ENCODE measurements at regions not wholly inside any gene's neighbourhood (a gene's known extent, or its start where the extent isn't known, plus 50 kb on each side); places are given as distances from the start of the nearest gene placed in this dataset.
A peak's percentile ranks its signal among the peaks of the same experiment; 100 is the strongest.

DNA sequence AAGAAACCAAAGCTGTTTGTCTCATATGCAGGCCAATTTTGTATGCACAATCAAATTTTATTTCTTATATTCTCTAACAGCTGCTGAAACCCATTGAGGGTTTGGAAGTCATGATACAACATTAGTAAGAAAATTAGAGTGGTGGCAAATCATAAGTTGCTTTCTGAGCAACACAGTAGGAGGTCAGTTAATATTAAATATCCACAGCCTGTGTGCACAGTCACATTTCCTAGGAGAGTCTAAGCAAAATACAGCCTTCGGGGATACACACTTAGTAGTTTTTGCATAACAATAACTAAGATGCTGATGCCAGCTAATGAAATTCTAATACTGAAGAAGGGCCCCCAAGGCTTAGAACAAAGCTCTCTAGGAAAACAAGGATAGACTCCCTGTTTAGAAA, 209.6 kb upstream of the E2F7 start:
- no peaks in the 10 kb centered on the region for H3K4me1 ChIP-seq
- H3K36me3 ChIP-seq, result no peaks in the 10 kb centered on the region
- no peak for DNase-seq
- no peaks in the 10 kb centered on the region for H3K27me3 ChIP-seq
- H3K4me3 ChIP-seq, result no peak overlapping the region
- WGBS, 2 donors, result 83 to 87% methylated on average over 1 of the region's 1 CpG
- TF ChIP-seq, protein P1, sequence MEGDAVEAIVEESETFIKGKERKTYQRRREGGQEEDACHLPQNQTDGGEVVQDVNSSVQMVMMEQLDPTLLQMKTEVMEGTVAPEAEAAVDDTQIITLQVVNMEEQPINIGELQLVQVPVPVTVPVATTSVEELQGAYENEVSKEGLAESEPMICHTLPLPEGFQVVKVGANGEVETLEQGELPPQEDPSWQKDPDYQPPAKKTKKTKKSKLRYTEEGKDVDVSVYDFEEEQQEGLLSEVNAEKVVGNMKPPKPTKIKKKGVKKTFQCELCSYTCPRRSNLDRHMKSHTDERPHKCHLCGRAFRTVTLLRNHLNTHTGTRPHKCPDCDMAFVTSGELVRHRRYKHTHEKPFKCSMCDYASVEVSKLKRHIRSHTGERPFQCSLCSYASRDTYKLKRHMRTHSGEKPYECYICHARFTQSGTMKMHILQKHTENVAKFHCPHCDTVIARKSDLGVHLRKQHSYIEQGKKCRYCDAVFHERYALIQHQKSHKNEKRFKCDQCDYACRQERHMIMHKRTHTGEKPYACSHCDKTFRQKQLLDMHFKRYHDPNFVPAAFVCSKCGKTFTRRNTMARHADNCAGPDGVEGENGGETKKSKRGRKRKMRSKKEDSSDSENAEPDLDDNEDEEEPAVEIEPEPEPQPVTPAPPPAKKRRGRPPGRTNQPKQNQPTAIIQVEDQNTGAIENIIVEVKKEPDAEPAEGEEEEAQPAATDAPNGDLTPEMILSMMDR (IDR thresholded peaks at IDR 0.05), result no peak
- TF ChIP-seq POLR2AphosphoS5 (IDR thresholded peaks at IDR 0.05), result no peak
- no peak for TF ChIP-seq EP300 (IDR thresholded peaks at IDR 0.05)
- TF ChIP-seq POLR2A (IDR thresholded peaks at IDR 0.05), result no peak
- H3K27ac ChIP-seq, result no peak overlapping the region
- ATAC-seq (ENCODE audit: low FRiP score in 2 of 2), result no peak
- H3K9me3 ChIP-seq, result no peaks in the 10 kb centered on the region

DNA sequence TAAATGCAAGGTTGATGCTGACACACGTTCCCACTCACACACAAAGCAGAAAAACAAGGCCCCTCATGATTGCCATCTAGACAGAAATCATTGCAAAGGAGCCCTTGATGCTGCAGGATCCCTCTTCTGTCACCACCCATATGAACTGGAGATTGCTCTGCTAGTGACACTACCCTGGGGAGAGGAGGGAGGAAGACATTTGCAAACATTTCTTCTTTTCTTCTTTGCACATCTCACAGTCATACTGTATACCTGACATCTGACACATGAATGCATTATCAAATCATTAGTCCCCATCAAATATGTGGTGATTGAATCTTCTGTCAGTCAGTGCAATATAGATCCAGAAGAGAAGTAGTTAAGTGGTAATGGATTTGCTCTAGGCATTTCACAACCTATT, 208.5 kb upstream of the E2F7 start:
- H3K36me3 ChIP-seq, result no peaks in the 10 kb centered on the region
- DNase-seq (no peak), ATAC-seq (ENCODE audit: low FRiP score in 2 of 2) (no peak)
- 47 to 52% methylated on average over 1 of the region's 1 CpG for WGBS, 2 donors
- H3K9me3 ChIP-seq, result no peaks in the 10 kb centered on the region
- no peaks in the 10 kb centered on the region for H3K4me1 ChIP-seq
- TF ChIP-seq POLR2A (IDR thresholded peaks at IDR 0.05) (no peak), EP300 (IDR thresholded peaks at IDR 0.05) (no peak), POLR2AphosphoS5 (IDR thresholded peaks at IDR 0.05) (no peak)
- TF ChIP-seq, protein P1 (IDR thresholded peaks at IDR 0.05), result no peak
- H3K27ac ChIP-seq, result no peak overlapping the region
- H3K4me3 ChIP-seq, result no peak overlapping the region
- H3K27me3 ChIP-seq, result no peaks in the 10 kb centered on the region

- no peak for TF ChIP-seq POLR2AphosphoS5 (IDR thresholded peaks at IDR 0.05)
- TF ChIP-seq POLR2A (IDR thresholded peaks at IDR 0.05), result no peak
- TF ChIP-seq, protein P1 (IDR thresholded peaks at IDR 0.05), result no peak
- no peak for TF ChIP-seq EP300 (IDR thresholded peaks at IDR 0.05)
- ATAC-seq (ENCODE audit: low FRiP score in 2 of 2) (peak in 1 of 2 donors; percentile 47), DNase-seq (no peak)
- Histone ChIP-seq H3K4me1 (no peaks in the 10 kb centered on the region), H3K9me3 (no peaks in the 10 kb centered on the region), H3K4me3 (no peak overlapping the region), H3K27me3 (no peaks in the 10 kb centered on the region), H3K27ac (no peak overlapping the region), H3K36me3 (no peaks in the 10 kb centered on the region)
- 53 to 56% methylated on average over 1 of the region's 1 CpG for WGBS, 2 donors
These were observed 191.6 kb upstream of the E2F7 start for GRCh38 chr12:77256956-77257355.

DNA sequence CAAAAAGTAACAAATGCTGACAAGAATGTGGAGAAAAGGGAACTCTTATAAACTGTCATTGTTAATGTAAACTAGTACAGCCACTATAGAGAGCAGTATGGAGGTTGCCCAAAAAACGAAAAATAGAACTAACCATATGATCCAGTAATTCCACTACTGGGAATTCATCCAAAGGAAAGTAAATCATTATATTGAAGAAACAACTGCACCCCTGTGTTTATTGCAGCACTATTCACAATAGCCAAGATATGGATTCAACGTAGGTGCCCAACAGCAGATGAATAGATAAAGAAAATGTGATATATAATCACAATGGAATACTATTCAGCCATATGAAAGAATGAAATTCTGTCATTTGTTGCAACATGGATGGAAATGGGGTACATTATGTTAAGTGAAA, 188.0 kb upstream of the E2F7 start:
- ATAC-seq (ENCODE audit: low FRiP score in 2 of 2), result no peak
- 60 to 62% methylated on average over 2 of the region's 2 CpGs for WGBS, 2 donors
- DNase-seq, result no peak
- H3K4me1 ChIP-seq, result no peaks in the 10 kb centered on the region
- H3K4me3 ChIP-seq, result no peak overlapping the region
- H3K27me3 ChIP-seq, result no peaks in the 10 kb centered on the region
- TF ChIP-seq, protein P1 (IDR thresholded peaks at IDR 0.05), result no peak
- TF ChIP-seq POLR2AphosphoS5 (IDR thresholded peaks at IDR 0.05), result no peak
- no peaks in the 10 kb centered on the region for H3K36me3 ChIP-seq
- H3K27ac ChIP-seq, result no peak overlapping the region
- H3K9me3 ChIP-seq, result no peaks in the 10 kb centered on the region

DNA sequence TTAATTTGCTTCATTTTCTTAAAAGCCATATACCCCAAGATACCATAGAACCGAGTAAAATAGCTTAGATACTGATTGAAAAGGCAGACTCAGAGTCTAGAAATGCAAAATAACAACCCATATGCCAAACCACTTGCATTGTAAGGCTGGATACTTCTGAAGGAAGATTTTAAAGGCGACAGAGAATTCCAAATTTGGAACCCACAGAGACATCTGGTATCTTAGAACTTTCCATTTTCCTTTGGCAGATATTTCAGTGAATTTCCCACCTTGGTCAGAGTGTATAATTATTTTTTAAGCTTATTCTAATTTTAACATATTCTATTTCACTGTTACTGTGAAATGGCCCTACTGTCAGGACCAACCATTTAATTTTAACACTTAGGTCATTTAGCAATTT, 186.4 kb upstream of the E2F7 start:
- no peaks in the 10 kb centered on the region for H3K27me3 ChIP-seq
- H3K36me3 ChIP-seq, result no peaks in the 10 kb centered on the region
- no peaks in the 10 kb centered on the region for H3K9me3 ChIP-seq
- DNase-seq, result no peak
- ATAC-seq (ENCODE audit: low FRiP score in 2 of 2), result no peak
- no peaks in the 10 kb centered on the region for H3K4me1 ChIP-seq
- WGBS, 2 donors, result 80 to 86% methylated on average over 2 of the region's 2 CpGs
- H3K4me3 ChIP-seq, result no peak overlapping the region
- no peak overlapping the region for H3K27ac ChIP-seq
- TF ChIP-seq, protein P1 (IDR thresholded peaks at IDR 0.05), result no peak
- TF ChIP-seq POLR2A (IDR thresholded peaks at IDR 0.05), result no peak
- TF ChIP-seq POLR2AphosphoS5 (IDR thresholded peaks at IDR 0.05), result no peak
- TF ChIP-seq EP300 (IDR thresholded peaks at IDR 0.05), result no peak
